MCF 10A (cell line): ENCODE measurements at regions not wholly inside any gene's neighbourhood (a gene's known extent, or its start where the extent isn't known, plus 50 kb on each side); places are given as distances from the start of the nearest gene placed in this dataset.

Experiments
- BruUV-seq: library from RNA; stranded (reverse); fragments of 400-500 nt; replicated peaks from 2 replicates; lab custom pipeline; 2021; lab: Mats Ljungman, UMichigan
- CTCF ChIA-PET: fragments of 300-600 bp; sonication (Branson Sonifier 250); formaldehyde crosslinking; extraction: SDS; loops from one replicate; lab custom pipeline; 2021; ENCODE audit warnings: antibody characterized with exemption, inconsistent platforms; lab: Yijun Ruan, JAX
- POLR2A ChIA-PET: fragments of 300-600, 350-650 bp; sonication (Branson Sonifier 250); formaldehyde crosslinking; extraction: SDS; loops from one replicate; lab custom pipeline; 2020; ENCODE audit warnings: antibody characterized with exemption, inconsistent platforms; lab: Yijun Ruan, JAX
- DNase-seq: peaks from one replicate; pipeline ENCODE4 v3.0.0-alpha.2; 2018; ENCODE audit not compliant: unreplicated experiment
- H3K27ac Mint-ChIP-seq: one replicate; pipeline ENCODE4 v1.8.0; 2022; ENCODE audit warnings: mild to moderate bottlenecking, low read depth, mixed read lengths; ENCODE audit not compliant: unreplicated experiment
- H3K27me3 Mint-ChIP-seq: one replicate; pipeline ENCODE4 v1.8.0; 2022; ENCODE audit warnings: mixed read lengths; ENCODE audit not compliant: insufficient read depth, unreplicated experiment
- H3K36me3 Mint-ChIP-seq: one replicate; pipeline ENCODE4 v1.8.0; 2022; ENCODE audit warnings: mild to moderate bottlenecking, moderate library complexity, mixed read lengths; ENCODE audit not compliant: insufficient read depth, unreplicated experiment
- H3K4me1 Mint-ChIP-seq: one replicate; pipeline ENCODE4 v1.8.0; 2022; ENCODE audit warnings: mixed read lengths; ENCODE audit not compliant: insufficient read depth, unreplicated experiment
- H3K4me3 Mint-ChIP-seq: one replicate; pipeline ENCODE4 v1.8.0; 2022; ENCODE audit warnings: mild to moderate bottlenecking, moderate library complexity, mixed read lengths; ENCODE audit not compliant: unreplicated experiment
- H3K9me3 Mint-ChIP-seq: one replicate; pipeline ENCODE4 v1.8.0; 2022; ENCODE audit warnings: mixed read lengths; ENCODE audit not compliant: unreplicated experiment
- intact Hi-C: fragments of 100-400 bp; cut with micrococcal nuclease; formaldehyde crosslinking; loops from 2 replicates; pipeline ENCODE4 v1.14.1; 2022
- TF ChIP-seq, protein P1 (sequence below): fragments of 200-600 bp; IDR thresholded peaks from one replicate; pipeline ENCODE4 v1.8.0; 2022; ENCODE audit warnings: antibody characterized with exemption, mild to moderate bottlenecking; ENCODE audit not compliant: unreplicated experiment

DNA sequence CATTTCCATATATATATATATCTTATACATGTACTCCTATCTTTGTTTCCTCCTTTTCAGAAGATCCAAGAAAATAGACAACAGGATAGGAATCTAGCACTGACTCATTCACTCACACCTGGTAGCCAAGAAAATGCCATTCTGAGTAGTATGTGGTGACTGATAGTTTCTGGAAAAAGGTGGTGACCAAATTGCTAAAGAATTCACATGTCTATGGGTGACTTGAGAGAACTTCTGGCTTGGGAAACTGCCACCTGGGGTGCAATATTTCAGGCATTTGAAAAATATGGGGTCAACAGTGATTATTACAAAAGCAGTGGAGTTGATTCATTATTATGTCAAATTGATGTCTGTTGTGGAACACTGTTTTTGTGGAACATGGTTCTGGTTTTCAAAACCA, 605.1 kb downstream of the PCDH18 start:
- CTCF ChIA-PET, result no interaction called here
- intact Hi-C loops, result no loop called here
- peak overlapping the region; percentile 70 for H3K27ac Mint-ChIP-seq
- no peak overlapping the region for H3K4me3 Mint-ChIP-seq
- no TSS peak for BruUV-seq
- peak; percentile 75 for DNase-seq
- POLR2A ChIA-PET, result no interaction called here
- no peaks in the 10 kb centered on the region for H3K36me3 Mint-ChIP-seq
- peaks cover 7% of the 10 kb centered on the region for H3K9me3 Mint-ChIP-seq
- peaks cover 15% of the 10 kb centered on the region for H3K4me1 Mint-ChIP-seq
- H3K27me3 Mint-ChIP-seq, result no peaks in the 10 kb centered on the region
- TF ChIP-seq, protein P1, sequence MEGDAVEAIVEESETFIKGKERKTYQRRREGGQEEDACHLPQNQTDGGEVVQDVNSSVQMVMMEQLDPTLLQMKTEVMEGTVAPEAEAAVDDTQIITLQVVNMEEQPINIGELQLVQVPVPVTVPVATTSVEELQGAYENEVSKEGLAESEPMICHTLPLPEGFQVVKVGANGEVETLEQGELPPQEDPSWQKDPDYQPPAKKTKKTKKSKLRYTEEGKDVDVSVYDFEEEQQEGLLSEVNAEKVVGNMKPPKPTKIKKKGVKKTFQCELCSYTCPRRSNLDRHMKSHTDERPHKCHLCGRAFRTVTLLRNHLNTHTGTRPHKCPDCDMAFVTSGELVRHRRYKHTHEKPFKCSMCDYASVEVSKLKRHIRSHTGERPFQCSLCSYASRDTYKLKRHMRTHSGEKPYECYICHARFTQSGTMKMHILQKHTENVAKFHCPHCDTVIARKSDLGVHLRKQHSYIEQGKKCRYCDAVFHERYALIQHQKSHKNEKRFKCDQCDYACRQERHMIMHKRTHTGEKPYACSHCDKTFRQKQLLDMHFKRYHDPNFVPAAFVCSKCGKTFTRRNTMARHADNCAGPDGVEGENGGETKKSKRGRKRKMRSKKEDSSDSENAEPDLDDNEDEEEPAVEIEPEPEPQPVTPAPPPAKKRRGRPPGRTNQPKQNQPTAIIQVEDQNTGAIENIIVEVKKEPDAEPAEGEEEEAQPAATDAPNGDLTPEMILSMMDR, result no peak

DNA sequence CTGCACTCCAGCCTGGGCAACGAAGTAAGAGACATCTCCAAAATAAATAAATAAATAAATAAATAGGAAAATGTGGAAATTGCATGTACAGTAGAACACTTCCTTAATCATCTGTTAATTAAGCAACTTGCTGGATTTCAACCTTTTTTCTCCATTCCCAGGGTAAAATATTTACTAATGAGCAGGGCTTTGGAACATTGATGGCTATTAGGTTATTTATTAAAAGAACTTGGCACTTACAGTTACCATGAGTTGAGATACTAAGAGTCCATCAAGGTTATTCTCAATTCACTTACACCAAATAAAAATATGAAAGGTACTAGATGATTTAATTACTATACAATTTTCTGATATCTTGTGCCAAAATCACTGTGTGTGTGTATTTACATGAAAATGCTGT, 607.1 kb downstream of the PCDH18 start:
- TF ChIP-seq, protein P1, result no peak
- no peak overlapping the region for H3K27ac Mint-ChIP-seq
- no peak overlapping the region for H3K4me3 Mint-ChIP-seq
- peaks cover 7% of the 10 kb centered on the region for H3K9me3 Mint-ChIP-seq
- no peak for DNase-seq
- H3K27me3 Mint-ChIP-seq, result no peaks in the 10 kb centered on the region
- H3K4me1 Mint-ChIP-seq, result peaks cover 15% of the 10 kb centered on the region
- CTCF ChIA-PET, result interaction anchor here (0.7 kb wide), 1 partner anchor 1845 kb away, joined by 3 read pairs; no protein-coding TSS in a partner anchor
- POLR2A ChIA-PET, result no interaction called here
- intact Hi-C loops, result no loop called here
- no peaks in the 10 kb centered on the region for H3K36me3 Mint-ChIP-seq
- BruUV-seq, result no TSS peak

DNA sequence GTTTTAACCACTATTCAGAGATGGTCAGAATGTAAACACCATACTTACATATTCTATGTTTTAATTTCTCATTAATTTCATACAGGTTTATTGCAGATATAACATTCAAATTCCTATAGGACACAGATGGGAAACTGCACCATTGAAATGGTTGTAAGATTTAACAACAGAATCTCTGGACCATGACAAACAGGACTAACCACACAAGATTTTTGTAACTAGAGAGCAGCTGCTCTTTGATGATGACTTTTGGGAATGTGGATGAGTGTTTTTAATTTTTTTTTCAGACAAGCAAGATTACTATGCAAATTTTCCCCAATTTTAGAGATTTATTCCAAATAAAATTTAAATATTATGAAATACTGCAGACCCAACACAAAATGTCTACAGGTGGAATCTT, 610.2 kb downstream of the PCDH18 start:
- no TSS peak for BruUV-seq
- ChIA-PET POLR2A (interaction anchor here (0.7 kb wide), 1 partner anchor 189 kb away, joined by 3 read pairs; no protein-coding TSS in a partner anchor), CTCF (no interaction called here)
- peaks cover 11% of the 10 kb centered on the region for H3K4me1 Mint-ChIP-seq
- H3K27me3 Mint-ChIP-seq, result no peaks in the 10 kb centered on the region
- no peak for DNase-seq
- H3K27ac Mint-ChIP-seq, result no peak overlapping the region
- peaks cover 7% of the 10 kb centered on the region for H3K9me3 Mint-ChIP-seq
- TF ChIP-seq, protein P1, result no peak
- H3K36me3 Mint-ChIP-seq, result no peaks in the 10 kb centered on the region
- intact Hi-C loops, result no loop called here
- H3K4me3 Mint-ChIP-seq, result no peak overlapping the region

DNA sequence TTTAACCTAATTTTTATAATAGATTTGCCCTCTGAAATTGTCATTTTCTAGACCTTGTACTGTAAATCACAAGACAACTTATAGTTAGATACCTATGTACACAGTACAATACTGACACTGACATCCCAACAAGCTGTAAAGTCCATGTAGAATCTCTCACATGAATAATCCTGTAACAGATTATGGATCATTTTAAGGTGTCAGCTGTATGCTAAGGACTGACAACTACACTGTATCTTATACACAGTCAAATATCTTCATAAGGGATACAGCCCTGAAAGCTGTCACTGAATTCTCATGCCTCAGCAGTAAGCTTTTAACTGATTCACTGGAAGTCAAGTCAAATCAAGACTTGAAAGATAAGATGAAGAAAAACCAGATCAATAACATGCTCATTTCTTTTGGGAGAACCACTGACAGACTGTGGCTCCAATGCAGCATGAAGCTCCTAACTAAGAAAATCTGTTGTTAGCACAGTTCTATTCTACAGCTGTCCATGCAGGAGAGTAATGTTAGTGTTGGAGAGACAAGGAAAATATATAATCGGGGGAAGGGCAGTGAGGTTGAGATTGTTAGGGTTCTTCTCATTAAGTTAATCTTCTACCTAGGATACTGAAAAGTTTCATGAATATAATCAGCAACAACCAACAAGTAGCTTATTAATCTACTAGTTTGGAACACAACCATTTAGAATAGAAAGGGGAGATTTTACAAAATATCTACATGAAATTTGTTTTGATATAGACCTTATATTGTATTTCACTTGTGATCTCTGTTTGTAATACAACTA, 612.0 kb downstream of the PCDH18 start:
- intact Hi-C loops, result no loop called here
- Mint-ChIP-seq H3K27me3 (no peaks in the 10 kb centered on the region), H3K36me3 (no peaks in the 10 kb centered on the region), H3K4me3 (no peak overlapping the region), H3K4me1 (no peaks in the 10 kb centered on the region), H3K9me3 (no peaks in the 10 kb centered on the region), H3K27ac (no peak overlapping the region)
- TF ChIP-seq, protein P1, result no peak
- POLR2A ChIA-PET, result interaction anchor here (0.6 kb wide), 1 partner anchor 22 kb away, joined by 4 read pairs; no protein-coding TSS in a partner anchor
- CTCF ChIA-PET, result no interaction called here
- DNase-seq, result no peak
- BruUV-seq, result no TSS peak
